Lower leg skin (tissue), 4 donors: ENCODE measurements at regions not wholly inside any gene's neighbourhood (a gene's known extent, or its start where the extent isn't known, plus 50 kb on each side); places are given as distances from the start of the nearest gene placed in this dataset.

Experiments used
- DNase-seq, 2 donors: peaks; one replicate each; pipeline ENCODE4 v3.0.0-alpha.2; 2019; ENCODE audit warnings: low spot score in 2 of 2
- H3K4me3 ChIP-seq: fragments of 200-600 bp; sonication (generic); 2 replicates; pipeline ENCODE4 v1.5.1; 2017; ENCODE audit warnings: mild to moderate bottlenecking, low read depth; ENCODE audit not compliant: poor library complexity, severe bottlenecking
- CTCF ChIP-seq, 3 donors: fragments of 450-650 bp; IDR thresholded peaks; one replicate each; pipeline ENCODE4 v1.5.1; 2016; ENCODE audit warnings: antibody characterized with exemption in 3 of 3, mild to moderate bottlenecking in 3 of 3, moderate library complexity in 2 of 3
- POLR2A ChIP-seq, 2 donors: fragments of 450-650 bp; IDR thresholded peaks; one replicate each; pipeline ENCODE4 v1.6.1; 2016 to 2017; ENCODE audit warnings: antibody characterized with exemption in 2 of 2, mild to moderate bottlenecking in 1 of 2, moderate library complexity in 1 of 2
- WGBS, 2 donors: methylation state at CpG; one replicate each; pipeline ENCODE4 v1.1.5; 2018; 5-methylcytosine and 5-hydroxymethylcytosine counted together
- intact Hi-C: fragments of 100-400 bp; cut with DNase I; formaldehyde crosslinking; loops from one replicate; pipeline ENCODE4 v1.15.0; 2023; ENCODE audit warnings: low total_unique reads

- no peak for TF ChIP-seq CTCF (IDR thresholded peaks at IDR 0.05)
- TF ChIP-seq POLR2A (IDR thresholded peaks at IDR 0.05) = no peak
- no peak for DNase-seq
- intact Hi-C loops = no loop called here
- H3K4me3 ChIP-seq = no peak overlapping the region
- WGBS, 2 donors = 73 to 74% methylated on average over 4 of the region's 4 CpGs
Measured at GRCh38 chr6:97438011-97438671, 155.1 kb upstream of the MMS22L start.

GRCh38 chr6:97440590-97441176 is 157.7 kb upstream of the MMS22L start:
- intact Hi-C loops = no loop called here
- H3K4me3 ChIP-seq = no peak overlapping the region
- DNase-seq = no peak
- TF ChIP-seq CTCF (IDR thresholded peaks at IDR 0.05) = no peak
- no peak for TF ChIP-seq POLR2A (IDR thresholded peaks at IDR 0.05)
- 13 to 19% methylated on average over 7 of the region's 7 CpGs for WGBS, 2 donors

- 84 to 93% methylated on average over 5 of the region's 5 CpGs for WGBS, 2 donors
- H3K4me3 ChIP-seq = no peak overlapping the region
- no peak for DNase-seq
- no peak for TF ChIP-seq POLR2A (IDR thresholded peaks at IDR 0.05)
- no peak for TF ChIP-seq CTCF (IDR thresholded peaks at IDR 0.05)
- intact Hi-C loops = no loop called here
Measured at GRCh38 chr6:97443408-97444080, 160.5 kb upstream of the MMS22L start.

GRCh38 chr6:97445407-97445806 is 162.4 kb upstream of the MMS22L start:
- no peak for DNase-seq
- intact Hi-C loops = no loop called here
- TF ChIP-seq CTCF (IDR thresholded peaks at IDR 0.05) (no peak), POLR2A (IDR thresholded peaks at IDR 0.05) (no peak)
- no peak overlapping the region for H3K4me3 ChIP-seq
- WGBS, 2 donors = 69 to 73% methylated on average over 3 of the region's 3 CpGs

GRCh38 chr6:97449444-97449966 is 166.5 kb upstream of the MMS22L start:
- no peak overlapping the region for H3K4me3 ChIP-seq
- 74 to 75% methylated on average over 2 of the region's 2 CpGs for WGBS, 2 donors
- no peak for DNase-seq
- TF ChIP-seq CTCF (IDR thresholded peaks at IDR 0.05) (no peak), POLR2A (IDR thresholded peaks at IDR 0.05) (no peak)
- intact Hi-C loops = no loop called here
